ENCODE measurements at regions not wholly inside any gene's neighbourhood (a gene's known extent, or its start where the extent isn't known, plus 50 kb on each side); places are given as distances from the start of the nearest gene placed in this dataset.
A peak's percentile ranks its signal among the peaks of the same experiment; 100 is the strongest.
"Not testable (repeated sequence)": the region's sequence is repeated elsewhere in the genome, so short reads cannot be mapped to it uniquely, and the experiment has no call there.

DNA sequence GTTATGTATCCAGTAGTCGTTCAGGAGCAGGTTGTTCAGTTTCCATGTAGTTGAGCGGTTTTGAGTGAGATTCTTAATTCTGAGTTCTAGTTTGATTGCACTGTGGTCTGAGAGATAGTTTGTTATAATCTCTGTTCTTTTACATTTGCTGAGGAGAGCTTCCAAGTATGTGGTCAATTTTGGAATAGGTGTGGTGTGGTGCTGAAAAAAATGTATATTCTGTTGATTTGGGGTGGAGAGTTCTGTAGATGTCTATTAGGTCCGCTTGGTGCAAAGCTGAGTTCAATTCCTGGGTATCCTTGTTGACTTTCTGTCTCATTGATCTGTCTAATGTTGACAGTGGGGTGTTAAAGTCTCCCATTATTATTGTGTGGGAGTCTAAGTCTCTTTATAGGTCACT lies 68.6 kb upstream of the IZUMO1R start:
- not testable (repeated sequence) for H3K4me3 Mint-ChIP-seq, DNase-seq

DNA sequence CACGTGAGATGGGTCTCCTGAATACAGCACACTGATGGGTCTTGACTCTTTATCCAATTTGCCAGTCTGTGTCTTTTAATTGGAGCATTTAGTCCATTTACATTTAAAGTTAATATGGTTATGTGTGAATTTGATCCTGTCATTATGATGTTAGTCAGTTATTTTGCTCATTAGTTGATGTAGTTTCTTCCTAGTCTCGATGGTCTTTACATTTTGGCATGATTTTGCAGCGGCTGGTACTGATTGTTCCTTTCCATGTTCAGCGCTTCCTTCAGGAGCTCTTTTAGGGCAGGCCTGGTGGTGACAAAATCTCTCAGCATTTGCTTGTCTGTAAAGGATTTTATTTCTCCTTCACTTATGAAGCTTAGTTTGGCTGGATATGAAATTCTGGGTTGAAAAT lies 68.0 kb upstream of the IZUMO1R start:
- not testable (repeated sequence) for H3K36me3 Mint-ChIP-seq (ENCODE audit: insufficient read depth); DNase-seq; H3K4me1 Mint-ChIP-seq (ENCODE audit: low read depth in 2 of 2); H3K27ac Mint-ChIP-seq; H3K4me3 Mint-ChIP-seq; H3K9me3 Mint-ChIP-seq; H3K27me3 Mint-ChIP-seq; ATAC-seq (replicated peaks)

More for the DNA sequence above, 68.6 kb upstream of the IZUMO1R start:
- H3K27me3 Mint-ChIP-seq; H3K9me3 Mint-ChIP-seq; H3K27ac Mint-ChIP-seq; ATAC-seq (replicated peaks); H3K36me3 Mint-ChIP-seq (ENCODE audit: insufficient read depth); H3K4me1 Mint-ChIP-seq (ENCODE audit: low read depth in 2 of 2): not testable (repeated sequence)

DNA sequence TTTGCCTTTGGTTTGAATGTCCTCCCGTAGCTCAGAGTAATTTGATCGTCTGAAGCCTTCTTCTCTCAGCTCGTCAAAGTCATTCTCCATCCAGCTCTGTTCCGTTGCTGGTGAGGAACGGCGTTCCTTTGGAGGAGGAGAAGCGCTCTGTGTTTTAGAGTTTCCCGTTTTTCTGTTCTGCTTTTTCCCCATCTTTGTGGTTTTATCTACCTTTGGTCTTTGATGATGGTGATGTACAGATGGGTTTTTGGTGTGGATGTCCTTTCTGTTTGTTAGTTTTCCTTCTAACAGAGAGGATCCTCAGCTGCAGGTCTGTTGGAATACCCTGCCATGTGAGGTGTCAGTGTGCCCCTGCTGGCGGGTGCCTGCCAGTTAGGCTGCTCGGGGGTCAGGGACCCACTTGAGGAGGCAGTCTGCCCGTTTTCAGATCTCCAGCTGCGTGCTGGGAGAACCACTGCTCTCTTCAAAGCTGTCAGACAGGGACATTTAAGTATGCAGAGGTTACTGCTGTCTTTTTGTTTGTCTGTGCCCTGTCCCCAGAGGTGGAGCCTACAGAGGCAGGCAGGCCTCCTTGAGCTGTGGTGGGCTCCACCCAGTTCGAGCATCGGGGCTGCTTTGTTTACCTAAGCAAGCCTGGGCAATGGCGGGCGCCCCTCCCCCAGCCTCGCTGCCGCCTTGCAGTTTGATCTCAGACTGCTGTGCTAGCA lies 66.8 kb upstream of the IZUMO1R start:
- not testable (repeated sequence) for H3K27ac Mint-ChIP-seq; H3K9me3 Mint-ChIP-seq; H3K36me3 Mint-ChIP-seq (ENCODE audit: insufficient read depth); ATAC-seq (replicated peaks); H3K4me3 Mint-ChIP-seq; H3K27me3 Mint-ChIP-seq; H3K4me1 Mint-ChIP-seq (ENCODE audit: low read depth in 2 of 2)
- DNase-seq = peak in 2 of 3 experiments; percentile 2 to 12

GRCh38 chr11:94238154-94238735 lies 66.1 kb upstream of the IZUMO1R start:
- not testable (repeated sequence) for H3K4me1 Mint-ChIP-seq (ENCODE audit: low read depth in 2 of 2); H3K36me3 Mint-ChIP-seq (ENCODE audit: insufficient read depth); ATAC-seq (replicated peaks); H3K27me3 Mint-ChIP-seq; H3K9me3 Mint-ChIP-seq; H3K4me3 Mint-ChIP-seq; H3K27ac Mint-ChIP-seq
- DNase-seq = peak in 1 of 3 experiments; percentile 4

DNA sequence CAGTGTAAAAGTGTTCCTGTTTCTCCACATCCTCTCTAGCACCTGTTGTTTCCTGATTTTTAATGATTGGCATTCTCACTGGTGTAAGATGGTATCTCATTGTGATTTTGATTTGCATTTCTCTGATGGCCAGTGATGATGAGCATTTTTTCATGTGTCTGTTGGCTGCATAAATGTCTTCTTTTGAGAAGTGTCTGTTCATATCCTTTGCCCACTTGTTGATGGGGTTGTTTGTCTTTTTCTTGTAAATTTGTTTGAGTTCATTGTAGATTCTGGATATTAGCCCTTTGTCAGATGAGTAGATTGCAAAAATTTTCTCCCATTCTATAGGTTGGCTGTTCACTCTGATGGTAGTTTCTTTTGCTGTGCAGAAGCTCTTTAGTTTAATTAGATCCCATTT lies 65.6 kb upstream of the IZUMO1R start:
- H3K4me3 Mint-ChIP-seq; H3K27me3 Mint-ChIP-seq; H3K9me3 Mint-ChIP-seq; H3K27ac Mint-ChIP-seq; H3K4me1 Mint-ChIP-seq (ENCODE audit: low read depth in 2 of 2); DNase-seq; ATAC-seq (replicated peaks); H3K36me3 Mint-ChIP-seq (ENCODE audit: insufficient read depth): not testable (repeated sequence)

DNA sequence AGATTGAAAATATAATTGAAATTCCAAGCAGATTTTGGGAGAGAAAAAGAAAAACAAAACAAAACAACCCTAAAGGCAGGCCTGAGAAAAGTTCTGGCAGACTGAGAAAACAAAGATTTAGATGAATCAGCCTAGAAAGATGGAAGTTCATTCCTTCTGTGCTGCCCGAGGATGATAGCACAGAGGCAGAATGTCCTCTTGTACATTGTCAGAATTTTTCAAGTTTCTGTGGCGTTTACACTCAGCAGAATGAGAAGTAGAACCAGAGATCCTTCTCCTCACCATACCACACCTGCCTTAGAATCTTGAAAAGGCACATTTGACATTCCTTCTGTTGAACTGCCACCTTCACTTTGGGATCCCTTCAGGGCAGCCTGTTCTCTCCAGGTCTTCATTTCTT lies 62.5 kb upstream of the IZUMO1R start:
- peaks cover 0 to 9% of the 10 kb centered on the region in 2 donors for H3K27me3 Mint-ChIP-seq
- no peak for DNase-seq
- no peak overlapping the region for H3K27ac Mint-ChIP-seq
- H3K9me3 Mint-ChIP-seq = peaks cover 1 to 13% of the 10 kb centered on the region in 2 donors
- H3K4me1 Mint-ChIP-seq (ENCODE audit: low read depth in 2 of 2) = no peaks in the 10 kb centered on the region
- H3K4me3 Mint-ChIP-seq = no peak overlapping the region
- no peak for ATAC-seq (replicated peaks)
- H3K36me3 Mint-ChIP-seq (ENCODE audit: insufficient read depth) = no peaks in the 10 kb centered on the region

DNA sequence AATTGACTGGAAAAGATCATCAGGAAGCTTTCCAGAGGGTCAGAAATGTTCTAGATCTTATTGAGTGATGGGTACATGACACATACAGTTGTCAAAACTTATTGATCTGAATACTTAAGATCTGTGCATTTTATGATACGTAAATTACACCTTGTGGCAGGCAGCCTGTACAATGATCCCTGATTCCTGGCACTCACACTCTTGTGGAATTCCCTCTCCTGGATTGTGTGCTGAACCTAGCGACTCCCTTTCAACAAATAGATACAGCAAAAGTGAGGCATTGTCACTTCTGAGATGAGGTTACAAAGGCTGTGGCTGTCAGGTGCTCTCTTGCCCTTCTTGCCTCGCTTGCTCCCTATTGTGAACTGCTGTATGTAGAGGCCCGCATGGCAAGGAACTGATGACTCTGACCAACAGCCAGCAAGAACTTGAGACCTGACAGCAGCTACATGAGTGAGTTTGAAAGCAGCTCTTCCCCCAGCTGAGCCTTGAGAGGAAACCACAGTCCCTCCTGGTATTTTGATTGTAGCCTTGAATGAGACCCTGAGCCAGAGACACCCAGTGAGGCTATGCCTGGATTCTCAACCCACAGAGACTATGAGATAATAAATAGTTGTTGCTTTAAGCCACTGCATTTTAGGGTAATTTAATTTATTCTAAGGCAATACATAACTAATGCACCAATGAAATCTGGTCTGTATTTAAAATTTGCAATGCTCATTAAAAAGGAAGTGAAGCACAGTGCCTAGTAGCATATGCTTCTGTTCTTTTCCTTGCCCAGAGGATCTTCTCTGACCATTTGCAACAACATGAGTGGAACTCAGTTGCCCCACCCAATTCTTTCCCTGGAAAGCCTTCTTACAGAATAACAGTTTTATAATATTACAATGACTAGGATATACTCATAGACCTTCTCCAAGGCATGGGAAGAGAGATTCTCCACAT lies 60.5 kb upstream of the IZUMO1R start:
- peaks cover 0 to 9% of the 10 kb centered on the region in 2 donors for H3K27me3 Mint-ChIP-seq
- H3K9me3 Mint-ChIP-seq = peaks cover 1 to 13% of the 10 kb centered on the region in 2 donors
- ATAC-seq (replicated peaks) (no peak), DNase-seq (no peak)
- H3K36me3 Mint-ChIP-seq (ENCODE audit: insufficient read depth) = no peaks in the 10 kb centered on the region
- H3K4me1 Mint-ChIP-seq (ENCODE audit: low read depth in 2 of 2) = no peaks in the 10 kb centered on the region
- no peak overlapping the region for H3K4me3 Mint-ChIP-seq
- H3K27ac Mint-ChIP-seq = no peak overlapping the region

DNA sequence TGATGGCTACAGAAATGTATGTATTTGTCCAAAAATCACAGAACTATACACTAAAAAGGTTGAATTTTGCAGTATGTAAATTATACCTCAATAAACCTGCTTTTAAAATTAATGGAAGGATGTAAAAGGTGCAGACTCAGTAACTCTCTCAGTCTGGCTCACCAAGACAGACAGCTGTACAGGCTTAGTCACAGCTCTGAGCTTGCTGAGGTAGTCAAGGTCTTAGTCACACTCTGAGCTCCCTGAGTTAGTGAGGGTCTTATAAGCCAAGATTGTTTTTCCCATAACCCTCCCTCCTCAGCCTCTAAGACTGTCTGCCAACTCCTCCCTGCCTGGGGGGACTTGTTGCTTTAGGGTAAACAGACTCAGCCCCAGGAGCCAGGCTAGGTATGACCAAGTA lies 59.3 kb upstream of the IZUMO1R start:
- Mint-ChIP-seq H3K27ac (no peak overlapping the region), H3K4me3 (no peak overlapping the region), H3K36me3 (ENCODE audit: insufficient read depth) (no peaks in the 10 kb centered on the region), H3K4me1 (ENCODE audit: low read depth in 2 of 2) (no peaks in the 10 kb centered on the region), H3K27me3 (peaks cover 0 to 9% of the 10 kb centered on the region in 2 donors), H3K9me3 (peaks cover 3 to 21% of the 10 kb centered on the region in 2 donors)
- DNase-seq = no peak
- ATAC-seq (replicated peaks) = no peak

DNA sequence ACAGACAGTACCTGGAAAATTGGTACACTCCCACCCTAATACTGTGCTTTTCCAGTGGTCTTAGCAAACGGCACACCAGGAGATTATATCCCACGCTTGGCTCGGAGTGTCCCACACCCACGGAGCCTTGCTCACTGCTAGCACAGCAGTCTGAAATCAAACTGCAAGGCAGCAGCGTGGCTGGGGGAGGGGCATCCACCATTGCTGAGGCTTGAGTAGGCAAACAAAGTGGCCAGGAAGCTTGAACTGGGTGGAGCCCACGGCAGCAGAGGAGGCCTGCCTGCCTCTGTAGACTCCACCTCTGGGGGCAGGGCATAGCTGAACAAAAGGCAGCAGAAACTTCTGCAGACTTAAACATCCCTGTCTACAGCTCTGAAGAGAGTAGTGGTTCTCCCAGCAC lies 56.1 kb upstream of the IZUMO1R start:
- DNase-seq; H3K4me3 Mint-ChIP-seq; H3K27me3 Mint-ChIP-seq; H3K27ac Mint-ChIP-seq; ATAC-seq (replicated peaks); H3K36me3 Mint-ChIP-seq (ENCODE audit: insufficient read depth); H3K4me1 Mint-ChIP-seq (ENCODE audit: low read depth in 2 of 2): not testable (repeated sequence)
- H3K9me3 Mint-ChIP-seq = peaks cover 5 to 23% of the 10 kb centered on the region in 2 donors

DNA sequence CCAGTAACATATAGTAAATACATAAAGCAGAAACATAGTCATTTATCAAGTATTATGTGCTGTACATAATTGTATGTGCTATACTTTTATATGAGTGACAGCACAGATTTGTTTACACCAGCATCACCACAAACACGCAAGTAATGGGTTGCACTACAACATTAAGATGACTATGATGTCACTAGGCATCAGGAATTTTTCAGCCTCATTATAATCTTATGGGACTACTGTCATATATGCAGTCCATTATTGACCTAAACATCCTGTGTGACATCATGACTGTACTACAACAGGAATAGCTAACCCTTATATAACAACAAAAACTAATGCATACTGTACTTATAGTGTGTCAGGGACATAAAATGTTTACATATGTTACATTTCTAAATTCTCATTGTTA lies 50.2 kb upstream of the IZUMO1R start:
- Mint-ChIP-seq H3K27ac (no peak overlapping the region), H3K4me3 (no peak overlapping the region), H3K9me3 (peaks cover 4 to 28% of the 10 kb centered on the region in 2 donors), H3K36me3 (ENCODE audit: insufficient read depth) (no peaks in the 10 kb centered on the region), H3K4me1 (ENCODE audit: low read depth in 2 of 2) (no peaks in the 10 kb centered on the region), H3K27me3 (no peaks in the 10 kb centered on the region)
- DNase-seq = no peak
- no peak for ATAC-seq (replicated peaks)

Data from effector memory CD8-positive, alpha-beta T cell (primary cell).